Large intestine (tissue), 3 donors: ENCODE measurements at regions not wholly inside any gene's neighbourhood (a gene's known extent, or its start where the extent isn't known, plus 50 kb on each side); places are given as distances from the start of the nearest gene placed in this dataset.

Experiments
- DNase-seq, 2 donors: peaks; one replicate each; pipeline versions ENCODE4 v3.0.0 to v3.0.0-alpha.2; 2013
- H3K27ac ChIP-seq: one replicate; pipeline ENCODE4 v1.5.1; 2013; ENCODE audit warnings: low read length
- H3K27me3 ChIP-seq: 2 replicates; pipeline ENCODE4 v1.6.1; 2013; ENCODE audit warnings: low read length; ENCODE audit not compliant: control insufficient read depth, insufficient read depth
- H3K36me3 ChIP-seq: 2 replicates; pipeline ENCODE4 v1.6.1; 2013; ENCODE audit warnings: low read length; ENCODE audit not compliant: control insufficient read depth, insufficient read depth
- H3K4me1 ChIP-seq: one replicate; pipeline ENCODE4 v1.6.1; 2013; ENCODE audit warnings: low read length; ENCODE audit not compliant: control insufficient read depth, insufficient read depth
- H3K4me3 ChIP-seq: one replicate; pipeline ENCODE4 v1.5.1; 2013; ENCODE audit warnings: low read length
- H3K9me3 ChIP-seq: one replicate; pipeline ENCODE4 v1.6.1; 2013; ENCODE audit warnings: mild to moderate bottlenecking, low read depth, low read length, moderate library complexity; ENCODE audit not compliant: control insufficient read depth
- WGBS: methylation state at CpG from one replicate; pipeline ENCODE4 v1.1.5; 2013; ENCODE audit warnings: low lambda C conversion rate; ENCODE audit not compliant: insufficient coverage; 5-methylcytosine and 5-hydroxymethylcytosine counted together

- Histone ChIP-seq H3K9me3 (no peaks in the 10 kb centered on the region), H3K27me3 (no peaks in the 10 kb centered on the region), H3K36me3 (no peaks in the 10 kb centered on the region), H3K27ac (no peak overlapping the region), H3K4me1 (no peaks in the 10 kb centered on the region), H3K4me3 (no peak overlapping the region)
- WGBS = 75% methylated on average over 1 of the region's 13 CpGs
- DNase-seq = no peak
Measured at GRCh38 chr2:3115301-3116042, 262.1 kb downstream of the EIPR1 start.

- no CpG with 5 or more reads among the region's 26 CpGs for WGBS
- Histone ChIP-seq H3K4me1 (no peaks in the 10 kb centered on the region), H3K27me3 (no peaks in the 10 kb centered on the region), H3K27ac (no peak overlapping the region), H3K4me3 (no peak overlapping the region), H3K36me3 (no peaks in the 10 kb centered on the region), H3K9me3 (no peaks in the 10 kb centered on the region)
- no peak for DNase-seq
Measured at GRCh38 chr2:3114406-3115185, 263.0 kb downstream of the EIPR1 start.

- no peak for DNase-seq
- Histone ChIP-seq H3K4me1 (no peaks in the 10 kb centered on the region), H3K4me3 (no peak overlapping the region), H3K27me3 (no peaks in the 10 kb centered on the region), H3K36me3 (no peaks in the 10 kb centered on the region), H3K9me3 (no peaks in the 10 kb centered on the region), H3K27ac (no peak overlapping the region)
- WGBS = 80% methylated on average over 2 of the region's 6 CpGs
Measured at GRCh38 chr2:3113769-3114168, 263.8 kb downstream of the EIPR1 start.

GRCh38 chr2:3113122-3113521, 264.5 kb downstream of the EIPR1 start:
- H3K27me3 ChIP-seq = no peaks in the 10 kb centered on the region
- 86% methylated on average over 2 of the region's 10 CpGs for WGBS
- H3K27ac ChIP-seq = no peak overlapping the region
- no peak for DNase-seq
- H3K4me3 ChIP-seq = no peak overlapping the region
- no peaks in the 10 kb centered on the region for H3K9me3 ChIP-seq
- H3K4me1 ChIP-seq = no peaks in the 10 kb centered on the region
- no peaks in the 10 kb centered on the region for H3K36me3 ChIP-seq

GRCh38 chr2:3112553-3112952, 265.1 kb downstream of the EIPR1 start:
- H3K27ac ChIP-seq = no peak overlapping the region
- H3K4me1 ChIP-seq = no peaks in the 10 kb centered on the region
- DNase-seq = no peak
- no peaks in the 10 kb centered on the region for H3K9me3 ChIP-seq
- WGBS = 100% methylated on average over 1 of the region's 10 CpGs
- no peaks in the 10 kb centered on the region for H3K36me3 ChIP-seq
- H3K4me3 ChIP-seq = no peak overlapping the region
- no peaks in the 10 kb centered on the region for H3K27me3 ChIP-seq

- Histone ChIP-seq H3K27me3 (no peaks in the 10 kb centered on the region), H3K4me3 (no peak overlapping the region), H3K36me3 (no peaks in the 10 kb centered on the region), H3K9me3 (no peaks in the 10 kb centered on the region), H3K4me1 (no peaks in the 10 kb centered on the region), H3K27ac (no peak overlapping the region)
- no peak for DNase-seq
- no CpG with 5 or more reads among the region's 6 CpGs for WGBS
Measured at GRCh38 chr2:3112131-3112530, 265.5 kb downstream of the EIPR1 start.

GRCh38 chr2:3110994-3111666, 266.5 kb downstream of the EIPR1 start:
- H3K27ac ChIP-seq = no peak overlapping the region
- no peaks in the 10 kb centered on the region for H3K36me3 ChIP-seq
- H3K4me1 ChIP-seq = no peaks in the 10 kb centered on the region
- no CpG with 5 or more reads among the region's 7 CpGs for WGBS
- no peak for DNase-seq
- H3K4me3 ChIP-seq = no peak overlapping the region
- no peaks in the 10 kb centered on the region for H3K27me3 ChIP-seq
- no peaks in the 10 kb centered on the region for H3K9me3 ChIP-seq

GRCh38 chr2:3110555-3110954, 267.1 kb downstream of the EIPR1 start:
- no CpG with 5 or more reads among the region's 3 CpGs for WGBS

GRCh38 chr2:3108710-3109702, 268.6 kb downstream of the EIPR1 start:
- H3K27ac ChIP-seq = no peak overlapping the region
- H3K4me1 ChIP-seq = no peaks in the 10 kb centered on the region
- no peaks in the 10 kb centered on the region for H3K36me3 ChIP-seq
- WGBS = no CpG with 5 or more reads among the region's 29 CpGs
- no peak for DNase-seq
- H3K27me3 ChIP-seq = no peaks in the 10 kb centered on the region
- no peak overlapping the region for H3K4me3 ChIP-seq
- no peaks in the 10 kb centered on the region for H3K9me3 ChIP-seq

More at GRCh38 chr2:3110555-3110954, 267.1 kb downstream of the EIPR1 start:
- Histone ChIP-seq H3K4me3 (no peak overlapping the region), H3K27ac (no peak overlapping the region), H3K4me1 (no peaks in the 10 kb centered on the region), H3K9me3 (no peaks in the 10 kb centered on the region), H3K27me3 (no peaks in the 10 kb centered on the region), H3K36me3 (no peaks in the 10 kb centered on the region)
- no peak for DNase-seq

GRCh38 chr2:3108105-3108504, 269.5 kb downstream of the EIPR1 start:
- Histone ChIP-seq H3K36me3 (no peaks in the 10 kb centered on the region), H3K9me3 (no peaks in the 10 kb centered on the region), H3K4me1 (no peaks in the 10 kb centered on the region), H3K27me3 (no peaks in the 10 kb centered on the region), H3K27ac (no peak overlapping the region), H3K4me3 (no peak overlapping the region)
- DNase-seq = no peak
- no CpG with 5 or more reads among the region's 14 CpGs for WGBS
